Globus pallidus (tissue), 1 donor: ENCODE measurements at regions not wholly inside any gene's neighbourhood (a gene's known extent, or its start where the extent isn't known, plus 50 kb on each side); places are given as distances from the start of the nearest gene placed in this dataset.
"Not testable (repeated sequence)": the region's sequence is repeated elsewhere in the genome, so short reads cannot be mapped to it uniquely, and the experiment has no call there.

Experiments used
- DNase-seq: peaks from one replicate; pipeline ENCODE4 v3.0.0-alpha.2; 2015; ENCODE audit warnings: low spot score

- no peak for DNase-seq
These were observed 356.8 kb downstream of the RRAGC start for GRCh38 chr1:38502758-38503157.

GRCh38 chr1:38500891-38501290 lies 358.7 kb downstream of the RRAGC start:
- DNase-seq, result no peak

- no peak for DNase-seq
These were observed 359.2 kb downstream of the RRAGC start for GRCh38 chr1:38500352-38500751.

GRCh38 chr1:38498686-38499085 lies 360.9 kb downstream of the RRAGC start:
- no peak for DNase-seq

- no peak for DNase-seq
These were observed 361.5 kb downstream of the RRAGC start for GRCh38 chr1:38497921-38498656.

GRCh38 chr1:38493306-38493705 lies 366.3 kb downstream of the RRAGC start:
- DNase-seq, result not testable (repeated sequence)

GRCh38 chr1:38489844-38490270 lies 369.7 kb downstream of the RRAGC start:
- peak; percentile 44 for DNase-seq

GRCh38 chr1:38488162-38488898 lies 371.2 kb downstream of the RRAGC start:
- no peak for DNase-seq

- DNase-seq, result no peak
These were observed 372.2 kb downstream of the RRAGC start for GRCh38 chr1:38487396-38487795.

GRCh38 chr1:38486085-38486484 lies 373.5 kb downstream of the RRAGC start:
- no peak for DNase-seq

GRCh38 chr1:38481871-38482826 lies 377.4 kb downstream of the RRAGC start:
- DNase-seq, result no peak

GRCh38 chr1:38479662-38480061 lies 379.9 kb downstream of the RRAGC start:
- not testable (repeated sequence) for DNase-seq

GRCh38 chr1:38477811-38478210 lies 381.8 kb downstream of the RRAGC start:
- DNase-seq, result no peak

GRCh38 chr1:38476850-38477178 lies 382.8 kb downstream of the RRAGC start:
- no peak for DNase-seq

- DNase-seq, result no peak
These were observed 383.3 kb downstream of the RRAGC start for GRCh38 chr1:38476111-38476849.

GRCh38 chr1:38475624-38476005 lies 384.0 kb downstream of the RRAGC start:
- no peak for DNase-seq

- no peak for DNase-seq
These were observed 384.6 kb downstream of the RRAGC start for GRCh38 chr1:38474738-38475623.

- no peak for DNase-seq
These were observed 393.1 kb downstream of the RRAGC start for GRCh38 chr1:38466487-38466886.

- no peak for DNase-seq
These were observed 394.1 kb downstream of the RRAGC start for GRCh38 chr1:38465460-38465859.

- DNase-seq, result no peak
These were observed 395.4 kb downstream of the RRAGC start for GRCh38 chr1:38464071-38464661.
